HEK293 (cell line): ENCODE measurements at regions not wholly inside any gene's neighbourhood (a gene's known extent, or its start where the extent isn't known, plus 50 kb on each side); places are given as distances from the start of the nearest gene placed in this dataset.

Experiments
- CTCF ChIA-PET: fragments of 350-600 bp; formaldehyde crosslinking; extraction: SDS; loops from one replicate; lab custom pipeline; 2021; ENCODE audit warnings: antibody characterized with exemption; lab: Yijun Ruan, JAX
- POLR2A ChIA-PET: fragments of 300-600 bp; formaldehyde crosslinking; extraction: SDS; loops from one replicate; lab custom pipeline; 2020; ENCODE audit warnings: antibody characterized with exemption, inconsistent platforms; lab: Yijun Ruan, JAX
- H3K27ac ChIP-seq: fragments of 200-500 bp; sonication (Bioruptor generic); 2 replicates; pipeline ENCODE4 v1.5.1; 2014; ENCODE audit warnings: low read depth, low read length, control low read depth, inconsistent platforms; ENCODE audit errors: extremely low read depth
- H3K36me3 ChIP-seq, 2 experiments: fragments of 200-500 bp in 1 of 2; sonication (Bioruptor generic) in 1 of 2; 1 replicate in 1 of 2; 2 replicates in 1 of 2; pipeline ENCODE4 v1.5.1; 2014 to 2017; ENCODE audit warnings: inconsistent platforms in 2 of 2, low read length in 2 of 2; ENCODE audit not compliant: control insufficient read depth in 2 of 2, insufficient read depth in 1 of 2
- H3K4me1 ChIP-seq: fragments of 200-500 bp; sonication (Bioruptor generic); 2 replicates; pipeline ENCODE4 v1.5.1; 2014; ENCODE audit warnings: mild to moderate bottlenecking, low read length, inconsistent platforms; ENCODE audit not compliant: control insufficient read depth, insufficient read depth
- H3K4me3 ChIP-seq: 2 replicates; pipeline ENCODE4 v1.5.1; 2011; ENCODE audit warnings: low read depth, mild to moderate bottlenecking, control low read depth, low read length, moderate library complexity
- H3K9me3 ChIP-seq: fragments of 200-500 bp; sonication (Bioruptor generic); 2 replicates; pipeline ENCODE4 v1.5.1; 2014; ENCODE audit warnings: low read depth, low read length, inconsistent platforms; ENCODE audit not compliant: control insufficient read depth, insufficient read depth
- GLIS1 ChIP-seq: fragments of 450-650 bp; formaldehyde crosslinking; IDR thresholded peaks from 2 replicates; pipeline ENCODE4 v1.5.1; 2016; ENCODE audit warnings: missing biosample characterization, missing genetic modification characterization
- KLF7 ChIP-seq: fragments of 450-650 bp; formaldehyde crosslinking; IDR thresholded peaks from 2 replicates; pipeline ENCODE4 v1.5.1; 2016; ENCODE audit warnings: missing biosample characterization, missing genetic modification characterization, borderline replicate concordance
- MEIS1 ChIP-seq: sonication (generic); formaldehyde crosslinking; IDR thresholded peaks from 2 replicates; pipeline ENCODE4 v1.8.1; 2022; ENCODE audit warnings: missing genetic modification reagents, mild to moderate bottlenecking, borderline replicate concordance
- PRDM10 ChIP-seq: fragments of 450-650 bp; formaldehyde crosslinking; IDR thresholded peaks from 2 replicates; pipeline ENCODE4 v1.5.1; 2016; ENCODE audit warnings: missing biosample characterization, missing genetic modification characterization
- TRIM28 ChIP-seq: IDR thresholded peaks from 2 replicates; pipeline ENCODE4 v1.6.1; 2011; ENCODE audit warnings: low read length, control low read depth, borderline replicate concordance
- WT1 ChIP-seq: fragments of 450-650 bp; formaldehyde crosslinking; IDR thresholded peaks from 2 replicates; pipeline ENCODE4 v1.5.1; 2016; ENCODE audit warnings: missing biosample characterization, missing genetic modification characterization
- ZNF133 ChIP-seq: fragments of 450-650 bp; formaldehyde crosslinking; IDR thresholded peaks from 2 replicates; pipeline ENCODE4 v1.5.1; 2016; ENCODE audit warnings: missing biosample characterization, missing genetic modification characterization
- ZNF23 ChIP-seq: fragments of 450-650 bp; formaldehyde crosslinking; IDR thresholded peaks from 2 replicates; pipeline ENCODE4 v1.5.1; 2016; ENCODE audit warnings: missing biosample characterization, missing genetic modification characterization, borderline replicate concordance
- ZNF280D ChIP-seq: fragments of 450-650 bp; formaldehyde crosslinking; IDR thresholded peaks from 2 replicates; pipeline ENCODE4 v1.5.1; 2016; ENCODE audit warnings: missing biosample characterization, missing genetic modification characterization
- ZNF302 ChIP-seq: fragments of 450-650 bp; formaldehyde crosslinking; IDR thresholded peaks from 2 replicates; pipeline ENCODE4 v1.5.1; 2016; ENCODE audit warnings: missing biosample characterization, missing genetic modification characterization, low read depth
- ZNF571 ChIP-seq: fragments of 450-650 bp; formaldehyde crosslinking; IDR thresholded peaks from 2 replicates; pipeline ENCODE4 v1.5.0; 2017; ENCODE audit warnings: missing biosample characterization, missing genetic modification characterization
- ZNF692 ChIP-seq: fragments of 450-650 bp; formaldehyde crosslinking; IDR thresholded peaks from 2 replicates; pipeline ENCODE4 v1.5.1; 2016; ENCODE audit warnings: missing biosample characterization, missing genetic modification characterization
- ZSCAN16 ChIP-seq: fragments of 450-650 bp; formaldehyde crosslinking; IDR thresholded peaks from 2 replicates; pipeline ENCODE4 v1.5.1; 2016; ENCODE audit warnings: missing biosample characterization, missing genetic modification characterization
- TF ChIP-seq, protein P1 (sequence below): fragments of 450-650 bp; formaldehyde crosslinking; IDR thresholded peaks from 2 replicates; pipeline ENCODE4 v1.5.1; 2016; ENCODE audit warnings: missing biosample characterization, missing genetic modification characterization, low read depth
- TF ChIP-seq, protein P2 (sequence below): fragments of 450-650 bp; formaldehyde crosslinking; IDR thresholded peaks from 2 replicates; pipeline ENCODE4 v1.5.1; 2016; ENCODE audit warnings: missing biosample characterization, missing genetic modification characterization
- TF ChIP-seq, protein P3 (sequence below): IDR thresholded peaks from 2 replicates; pipeline ENCODE4 v1.6.1; 2011; ENCODE audit warnings: mild to moderate bottlenecking, low read depth, low read length, borderline replicate concordance

DNA sequence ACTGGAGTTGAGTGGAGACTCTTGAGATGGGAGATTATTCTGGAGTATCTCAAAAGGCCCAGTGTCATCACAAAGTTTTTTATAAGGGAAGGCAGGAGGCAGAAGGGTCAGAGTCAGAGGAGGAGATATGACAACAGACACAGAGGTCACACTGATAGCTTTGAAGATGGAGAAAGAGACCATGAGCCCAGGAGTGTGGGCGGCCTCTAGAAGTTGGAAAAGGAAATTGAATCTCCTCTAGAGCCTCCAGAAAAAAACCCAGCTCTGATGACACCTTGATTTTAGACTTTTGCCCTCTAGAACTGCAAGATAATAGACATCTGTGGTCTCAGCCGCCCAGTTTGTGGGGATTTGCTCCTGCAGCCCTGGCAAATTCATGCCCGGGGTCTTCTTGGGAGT lies 64.8 kb upstream of the SPTLC1 start:
- H3K4me3 ChIP-seq, result no peak overlapping the region
- no peaks in the 10 kb centered on the region for H3K9me3 ChIP-seq
- H3K4me1 ChIP-seq, result no peaks in the 10 kb centered on the region
- no peaks in the 10 kb centered on the region for H3K36me3 ChIP-seq
- TF ChIP-seq ZNF280D (tag by site-specific recombination) (no peak), ZNF571 (no peak), TRIM28 (no peak), WT1 (no peak)
- ChIA-PET CTCF (interaction anchor here (1.8 kb wide), 1 partner anchor 40 kb away, joined by 5 read pairs; no protein-coding TSS in a partner anchor), POLR2A (no interaction called here)
- no peak overlapping the region for H3K27ac ChIP-seq

DNA sequence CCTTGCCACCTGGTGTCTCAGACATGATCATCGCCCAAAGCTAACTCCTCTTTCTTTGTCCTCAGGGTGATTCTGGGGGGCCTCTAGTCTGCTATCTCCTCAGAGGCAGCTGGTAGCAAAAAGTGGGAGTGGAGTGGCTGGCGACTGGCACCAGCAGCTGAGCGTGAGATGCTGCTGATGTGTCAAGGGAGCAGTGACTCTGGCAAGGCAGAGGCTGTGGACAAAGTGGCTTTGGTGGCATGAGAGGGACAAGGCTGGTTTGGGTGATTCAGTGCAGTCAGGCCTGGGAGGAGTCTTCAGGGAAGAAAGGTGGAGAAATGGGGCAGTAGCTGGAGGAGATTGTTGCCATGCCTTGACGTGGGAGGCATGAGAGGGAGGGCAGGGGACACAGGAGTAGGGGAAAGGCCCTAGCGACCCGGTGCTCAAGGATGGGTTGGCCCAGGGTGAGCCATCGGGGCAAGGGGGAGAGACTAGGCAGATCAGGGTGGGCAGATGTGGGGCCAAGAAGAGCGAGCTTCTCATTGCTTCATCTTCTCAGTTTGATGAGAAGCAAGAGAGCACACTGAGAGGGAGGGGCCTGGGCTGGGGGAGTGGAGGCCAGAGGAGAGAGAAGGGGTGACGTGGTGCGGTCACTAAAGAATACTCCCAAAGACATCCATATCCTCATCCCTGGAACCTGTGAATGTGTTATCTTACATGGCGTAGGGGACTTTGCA lies 64.2 kb upstream of the SPTLC1 start:
- no peaks in the 10 kb centered on the region for H3K4me1 ChIP-seq
- H3K9me3 ChIP-seq, result no peaks in the 10 kb centered on the region
- no peak overlapping the region for H3K27ac ChIP-seq
- no peak overlapping the region for H3K4me3 ChIP-seq
- H3K36me3 ChIP-seq, result no peaks in the 10 kb centered on the region
- CTCF ChIA-PET, result interaction anchor here (0.7 to 1.8 kb wide), 2 partner anchors 39 to 51 kb away, joined by 4 to 5 read pairs; no protein-coding TSS in a partner anchor
- POLR2A ChIA-PET, result no interaction called here
- TF ChIP-seq, protein P1, sequence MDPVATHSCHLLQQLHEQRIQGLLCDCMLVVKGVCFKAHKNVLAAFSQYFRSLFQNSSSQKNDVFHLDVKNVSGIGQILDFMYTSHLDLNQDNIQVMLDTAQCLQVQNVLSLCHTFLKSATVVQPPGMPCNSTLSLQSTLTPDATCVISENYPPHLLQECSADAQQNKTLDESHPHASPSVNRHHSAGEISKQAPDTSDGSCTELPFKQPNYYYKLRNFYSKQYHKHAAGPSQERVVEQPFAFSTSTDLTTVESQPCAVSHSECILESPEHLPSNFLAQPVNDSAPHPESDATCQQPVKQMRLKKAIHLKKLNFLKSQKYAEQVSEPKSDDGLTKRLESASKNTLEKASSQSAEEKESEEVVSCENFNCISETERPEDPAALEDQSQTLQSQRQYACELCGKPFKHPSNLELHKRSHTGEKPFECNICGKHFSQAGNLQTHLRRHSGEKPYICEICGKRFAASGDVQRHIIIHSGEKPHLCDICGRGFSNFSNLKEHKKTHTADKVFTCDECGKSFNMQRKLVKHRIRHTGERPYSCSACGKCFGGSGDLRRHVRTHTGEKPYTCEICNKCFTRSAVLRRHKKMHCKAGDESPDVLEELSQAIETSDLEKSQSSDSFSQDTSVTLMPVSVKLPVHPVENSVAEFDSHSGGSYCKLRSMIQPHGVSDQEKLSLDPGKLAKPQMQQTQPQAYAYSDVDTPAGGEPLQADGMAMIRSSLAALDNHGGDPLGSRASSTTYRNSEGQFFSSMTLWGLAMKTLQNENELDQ, result no peak
- TF ChIP-seq PRDM10 (tag by site-specific recombination), result no peak
- TF ChIP-seq KLF7, result no peak
- no peak for TF ChIP-seq MEIS1
- no peak for TF ChIP-seq ZSCAN16 (tag by site-specific recombination)
- TF ChIP-seq ZNF133, result no peak
- no peak for TF ChIP-seq ZNF692 (tag by site-specific recombination)
- TF ChIP-seq, protein P2, sequence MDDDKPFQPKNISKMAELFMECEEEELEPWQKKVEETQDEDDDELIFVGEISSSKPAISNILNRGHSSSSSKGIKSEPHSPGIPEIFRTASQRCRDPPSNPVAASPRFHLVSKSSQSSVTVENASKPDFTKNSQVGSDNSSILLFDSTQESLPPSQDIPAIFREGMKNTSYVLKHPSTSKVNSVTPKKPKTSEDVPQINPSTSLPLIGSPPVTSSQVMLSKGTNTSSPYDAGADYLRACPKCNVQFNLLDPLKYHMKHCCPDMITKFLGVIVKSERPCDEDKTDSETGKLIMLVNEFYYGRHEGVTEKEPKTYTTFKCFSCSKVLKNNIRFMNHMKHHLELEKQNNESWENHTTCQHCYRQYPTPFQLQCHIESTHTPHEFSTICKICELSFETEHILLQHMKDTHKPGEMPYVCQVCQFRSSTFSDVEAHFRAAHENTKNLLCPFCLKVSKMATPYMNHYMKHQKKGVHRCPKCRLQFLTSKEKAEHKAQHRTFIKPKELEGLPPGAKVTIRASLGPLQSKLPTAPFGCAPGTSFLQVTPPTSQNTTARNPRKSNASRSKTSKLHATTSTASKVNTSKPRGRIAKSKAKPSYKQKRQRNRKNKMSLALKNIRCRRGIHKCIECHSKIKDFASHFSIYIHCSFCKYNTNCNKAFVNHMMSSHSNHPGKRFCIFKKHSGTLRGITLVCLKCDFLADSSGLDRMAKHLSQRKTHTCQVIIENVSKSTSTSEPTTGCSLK (tag by site-specific recombination), result no peak
- no peak for TF ChIP-seq GLIS1 (tag by site-specific recombination)
- TF ChIP-seq ZNF23 (tag by site-specific recombination), result no peak
- no peak for TF ChIP-seq ZNF302
- TF ChIP-seq, protein P3, sequence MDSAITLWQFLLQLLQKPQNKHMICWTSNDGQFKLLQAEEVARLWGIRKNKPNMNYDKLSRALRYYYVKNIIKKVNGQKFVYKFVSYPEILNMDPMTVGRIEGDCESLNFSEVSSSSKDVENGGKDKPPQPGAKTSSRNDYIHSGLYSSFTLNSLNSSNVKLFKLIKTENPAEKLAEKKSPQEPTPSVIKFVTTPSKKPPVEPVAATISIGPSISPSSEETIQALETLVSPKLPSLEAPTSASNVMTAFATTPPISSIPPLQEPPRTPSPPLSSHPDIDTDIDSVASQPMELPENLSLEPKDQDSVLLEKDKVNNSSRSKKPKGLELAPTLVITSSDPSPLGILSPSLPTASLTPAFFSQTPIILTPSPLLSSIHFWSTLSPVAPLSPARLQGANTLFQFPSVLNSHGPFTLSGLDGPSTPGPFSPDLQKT, result no peak
